A673 (cell line): ENCODE measurements at regions not wholly inside any gene's neighbourhood (a gene's known extent, or its start where the extent isn't known, plus 50 kb on each side); places are given as distances from the start of the nearest gene placed in this dataset.
"Not testable (repeated sequence)": the region's sequence is repeated elsewhere in the genome, so short reads cannot be mapped to it uniquely, and the experiment has no call there.

Source experiments
- BruUV-seq: library from RNA; stranded (reverse); fragments of 400-500 nt; replicated peaks from 2 replicates; lab custom pipeline; 2021; lab: Mats Ljungman, UMichigan
- CTCF ChIA-PET: fragments of 300-600 bp; sonication (Branson Sonifier 250); formaldehyde crosslinking; loops from one replicate; lab custom pipeline; 2022; ENCODE audit warnings: antibody characterized with exemption; lab: Charles Lee
- POLR2A ChIA-PET: fragments of 300-600 bp; sonication (Branson Sonifier 250); formaldehyde crosslinking; loops from one replicate; lab custom pipeline; 2022; ENCODE audit warnings: antibody characterized with exemption; ENCODE audit not compliant: low non-redundant PET; lab: Charles Lee
- DNase-seq: peaks from one replicate; pipeline ENCODE4 v3.0.0-alpha.2; 2015; ENCODE audit warnings: low spot score
- H3K27ac ChIP-seq: fragments of 200-600 bp; sonication (generic); 2 replicates; pipeline ENCODE4 v1.5.1; 2016; ENCODE audit warnings: mixed run types, low read depth, mild to moderate bottlenecking, mixed read lengths, antibody characterized with exemption, low read length; ENCODE audit not compliant: poor library complexity, severe bottlenecking
- H3K27me3 ChIP-seq: fragments of 200-600 bp; sonication (generic); replicated peaks from 2 replicates; pipeline ENCODE4 v1.6.1; 2017; ENCODE audit warnings: mixed run types, low read depth, mild to moderate bottlenecking, mixed read lengths, antibody characterized with exemption, low read length; ENCODE audit not compliant: insufficient read depth, poor library complexity
- H3K36me3 ChIP-seq: fragments of 200-600 bp; sonication (generic); 2 replicates; pipeline ENCODE4 v1.6.1; 2016; ENCODE audit warnings: mixed run types, mild to moderate bottlenecking, mixed read lengths, antibody characterized with exemption, low read length; ENCODE audit not compliant: insufficient read depth, poor library complexity, severe bottlenecking
- H3K4me1 ChIP-seq: fragments of 200-600 bp; sonication (generic); 2 replicates; pipeline ENCODE4 v1.6.1; 2017; ENCODE audit warnings: mixed run types, mild to moderate bottlenecking, mixed read lengths, antibody characterized with exemption, low read length; ENCODE audit not compliant: insufficient read depth, poor library complexity, severe bottlenecking
- H3K4me3 ChIP-seq: fragments of 200-600 bp; sonication (generic); 2 replicates; pipeline ENCODE4 v1.5.1; 2016; ENCODE audit warnings: low read depth, mixed run types, mild to moderate bottlenecking, mixed read lengths, low read length; ENCODE audit not compliant: poor library complexity, severe bottlenecking
- H3K9me3 ChIP-seq: fragments of 200-600 bp; sonication (generic); 2 replicates; pipeline ENCODE4 v1.6.1; 2016; ENCODE audit warnings: mixed run types, low read depth, mild to moderate bottlenecking, mixed read lengths, antibody characterized with exemption, low read length; ENCODE audit not compliant: poor library complexity, severe bottlenecking
- CTCF ChIP-seq: fragments of 300-800, 200-600 bp; sonication (generic); conservative IDR thresholded peaks from 2 replicates; pipeline ENCODE4 v1.5.1; 2017; ENCODE audit warnings: low read depth, mild to moderate bottlenecking, antibody characterized with exemption, low read length, moderate library complexity, mixed read lengths
- EZH2 ChIP-seq: fragments of 200-600 bp; sonication (generic); IDR thresholded peaks from 2 replicates; pipeline ENCODE4 v1.6.1; 2017; ENCODE audit warnings: borderline replicate concordance, low read depth, mild to moderate bottlenecking, mixed read lengths, antibody characterized with exemption, low read length; ENCODE audit not compliant: poor library complexity, severe bottlenecking
- intact Hi-C: fragments of 100-400 bp; cut with micrococcal nuclease; formaldehyde crosslinking; loops from one replicate; pipeline ENCODE4 v1.10.0; 2022; ENCODE audit not compliant: unreplicated experiment

GRCh38 chrX:65587616-65588526, 53.3 kb upstream of the LAS1L start:
- H3K27me3 ChIP-seq = no peaks in the 10 kb centered on the region
- H3K36me3 ChIP-seq = no peaks in the 10 kb centered on the region
- intact Hi-C loops = no loop called here
- no peaks in the 10 kb centered on the region for H3K9me3 ChIP-seq
- no TSS peak for BruUV-seq
- POLR2A ChIA-PET = interaction anchor here (0.6 kb wide), 1 partner anchor 131 kb away, joined by 11 read pairs; no protein-coding TSS in a partner anchor
- no peak overlapping the region for H3K27ac ChIP-seq
- peak overlapping the region; percentile 21 for H3K4me3 ChIP-seq
- DNase-seq = peak; percentile 56
- CTCF ChIA-PET = no interaction called here
- H3K4me1 ChIP-seq = no peaks in the 10 kb centered on the region
- TF ChIP-seq CTCF = no peak

GRCh38 chrX:65586491-65586890, 51.9 kb upstream of the LAS1L start:
- no peaks in the 10 kb centered on the region for H3K4me1 ChIP-seq
- H3K36me3 ChIP-seq = no peaks in the 10 kb centered on the region
- BruUV-seq = no TSS peak
- intact Hi-C loops = no loop called here
- no peak for TF ChIP-seq CTCF
- no peak for TF ChIP-seq EZH2
- H3K27me3 ChIP-seq = no peaks in the 10 kb centered on the region
- POLR2A ChIA-PET = no interaction called here
- DNase-seq = no peak
- H3K27ac ChIP-seq = no peak overlapping the region
- H3K9me3 ChIP-seq = no peaks in the 10 kb centered on the region
- H3K4me3 ChIP-seq = no peak overlapping the region
- CTCF ChIA-PET = no interaction called here

GRCh38 chrX:65585226-65585625, 50.6 kb upstream of the LAS1L start:
- CTCF ChIA-PET, BruUV-seq, H3K4me1 ChIP-seq, H3K4me3 ChIP-seq, H3K27me3 ChIP-seq, intact Hi-C loops, POLR2A ChIA-PET, DNase-seq, H3K36me3 ChIP-seq, H3K27ac ChIP-seq, H3K9me3 ChIP-seq: not testable (repeated sequence)
